Left lung (tissue), 4 donors: ENCODE measurements at regions not wholly inside any gene's neighbourhood (a gene's known extent, or its start where the extent isn't known, plus 50 kb on each side); places are given as distances from the start of the nearest gene placed in this dataset.

Source experiments
- ATAC-seq: fragments of 200-7000 bp; cut with Tn5 transposase; one replicate; pipeline ENCODE4 v1.9.1; 2020; ENCODE audit warnings: moderate library complexity
- DNase-seq, 4 donors: peaks; one replicate each; pipeline ENCODE4 v3.0.0-alpha.2; 2013 to 2020
- H3K27ac ChIP-seq, 2 donors: fragments of 200-600 bp; sonication (generic) in 1 of 2; one replicate each; pipeline versions ENCODE4 v1.5.0 to v1.8.0; 2020 to 2021
- H3K27me3 ChIP-seq, 2 donors: fragments of 200-600 bp; sonication (generic) in 1 of 2; one replicate each; pipeline versions ENCODE4 v1.5.0 to v1.8.0; 2020 to 2021
- H3K36me3 ChIP-seq, 2 donors: fragments of 200-600 bp; sonication (generic) in 1 of 2; one replicate each; pipeline versions ENCODE4 v1.5.0 to v1.8.0; 2020 to 2021
- H3K4me1 ChIP-seq, 2 donors: fragments of 200-600 bp; one replicate each; pipeline ENCODE4 v1.8.0; 2021
- H3K4me3 ChIP-seq, 2 donors: fragments of 200-600 bp; sonication (generic) in 1 of 2; one replicate each; pipeline versions ENCODE4 v1.5.0 to v1.8.0; 2020 to 2021; ENCODE audit warnings: mild to moderate bottlenecking in 1 of 2
- H3K9me3 ChIP-seq, 2 donors: fragments of 200-600 bp; sonication (generic) in 1 of 2; one replicate each; pipeline versions ENCODE4 v1.5.0 to v1.8.0; 2020 to 2021
- intact Hi-C, 2 donors: fragments of 100-400 bp; cut with DNase I; formaldehyde crosslinking; loops; one replicate each; pipeline versions ENCODE4 v1.11.2 to v1.14.2; 2022
- TF ChIP-seq, protein P1 (sequence below), 2 donors: fragments of 200-600 bp; sonication (generic) in 1 of 2; IDR thresholded peaks; one replicate each; pipeline versions ENCODE4 v1.5.0 to v1.8.0; 2021; ENCODE audit warnings: antibody characterized with exemption in 2 of 2
- donor health status: DM: no; HTN: yes; CAD: no.
- donor health status: DM: no; HTN: no; CAD: no.

DNA sequence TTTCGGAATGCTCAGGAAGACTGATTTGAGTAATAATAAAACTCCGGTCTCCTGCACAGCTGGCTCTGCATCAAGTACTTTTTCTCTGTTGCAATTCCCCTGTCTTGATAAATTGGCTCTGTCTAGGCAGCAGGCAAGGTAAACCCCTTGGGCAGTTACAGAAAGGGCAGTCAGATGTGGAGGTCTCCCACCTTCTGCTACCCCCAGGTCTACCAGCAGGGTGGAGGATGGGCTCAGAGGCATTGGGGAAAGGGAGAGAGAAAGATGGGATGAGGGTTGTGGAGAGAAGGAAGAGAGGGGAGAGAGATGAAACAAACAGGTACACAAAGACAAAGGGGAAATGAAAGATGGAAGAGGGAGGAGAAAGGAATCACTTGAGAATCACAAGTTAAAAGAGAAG is 156.8 kb downstream of the MIS18A start:
- intact Hi-C loops, result no loop called here
- DNase-seq (no peak), ATAC-seq (no peak)
- peaks cover 0 to 15% of the 10 kb centered on the region in 2 donors for H3K9me3 ChIP-seq
- TF ChIP-seq, protein P1, sequence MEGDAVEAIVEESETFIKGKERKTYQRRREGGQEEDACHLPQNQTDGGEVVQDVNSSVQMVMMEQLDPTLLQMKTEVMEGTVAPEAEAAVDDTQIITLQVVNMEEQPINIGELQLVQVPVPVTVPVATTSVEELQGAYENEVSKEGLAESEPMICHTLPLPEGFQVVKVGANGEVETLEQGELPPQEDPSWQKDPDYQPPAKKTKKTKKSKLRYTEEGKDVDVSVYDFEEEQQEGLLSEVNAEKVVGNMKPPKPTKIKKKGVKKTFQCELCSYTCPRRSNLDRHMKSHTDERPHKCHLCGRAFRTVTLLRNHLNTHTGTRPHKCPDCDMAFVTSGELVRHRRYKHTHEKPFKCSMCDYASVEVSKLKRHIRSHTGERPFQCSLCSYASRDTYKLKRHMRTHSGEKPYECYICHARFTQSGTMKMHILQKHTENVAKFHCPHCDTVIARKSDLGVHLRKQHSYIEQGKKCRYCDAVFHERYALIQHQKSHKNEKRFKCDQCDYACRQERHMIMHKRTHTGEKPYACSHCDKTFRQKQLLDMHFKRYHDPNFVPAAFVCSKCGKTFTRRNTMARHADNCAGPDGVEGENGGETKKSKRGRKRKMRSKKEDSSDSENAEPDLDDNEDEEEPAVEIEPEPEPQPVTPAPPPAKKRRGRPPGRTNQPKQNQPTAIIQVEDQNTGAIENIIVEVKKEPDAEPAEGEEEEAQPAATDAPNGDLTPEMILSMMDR (IDR thresholded peaks at IDR 0.05), result no peak
- no peaks in the 10 kb centered on the region for H3K4me1 ChIP-seq
- no peaks in the 10 kb centered on the region for H3K36me3 ChIP-seq
- no peak overlapping the region for H3K4me3 ChIP-seq
- no peaks in the 10 kb centered on the region for H3K27me3 ChIP-seq
- H3K27ac ChIP-seq, result no peak overlapping the region

DNA sequence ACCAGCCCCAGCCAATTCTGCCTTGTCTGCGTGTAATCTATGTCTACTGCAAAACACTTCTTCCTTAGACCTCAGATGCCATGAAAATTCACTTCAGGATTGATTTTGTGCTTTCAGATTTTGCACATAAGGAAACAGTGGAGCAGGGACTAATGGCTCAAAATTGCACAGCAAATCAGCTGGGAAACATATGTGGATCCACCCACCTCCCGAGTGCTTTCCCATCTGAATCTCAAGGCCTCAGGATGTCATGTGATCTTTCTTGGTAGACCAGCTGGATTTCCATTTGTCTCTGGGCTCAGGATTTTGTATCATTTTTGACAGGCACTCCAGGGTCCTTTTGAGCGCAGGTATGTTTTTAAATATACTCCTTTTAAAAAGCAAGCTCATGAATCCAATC is 158.6 kb downstream of the MIS18A start:
- H3K27ac ChIP-seq, result no peak overlapping the region
- H3K4me1 ChIP-seq, result no peaks in the 10 kb centered on the region
- no peaks in the 10 kb centered on the region for H3K36me3 ChIP-seq
- peaks cover 0 to 15% of the 10 kb centered on the region in 2 donors for H3K9me3 ChIP-seq
- no peak for DNase-seq
- TF ChIP-seq, protein P1 (IDR thresholded peaks at IDR 0.05), result no peak
- no peaks in the 10 kb centered on the region for H3K27me3 ChIP-seq
- intact Hi-C loops, result no loop called here
- no peak for ATAC-seq
- H3K4me3 ChIP-seq, result no peak overlapping the region

DNA sequence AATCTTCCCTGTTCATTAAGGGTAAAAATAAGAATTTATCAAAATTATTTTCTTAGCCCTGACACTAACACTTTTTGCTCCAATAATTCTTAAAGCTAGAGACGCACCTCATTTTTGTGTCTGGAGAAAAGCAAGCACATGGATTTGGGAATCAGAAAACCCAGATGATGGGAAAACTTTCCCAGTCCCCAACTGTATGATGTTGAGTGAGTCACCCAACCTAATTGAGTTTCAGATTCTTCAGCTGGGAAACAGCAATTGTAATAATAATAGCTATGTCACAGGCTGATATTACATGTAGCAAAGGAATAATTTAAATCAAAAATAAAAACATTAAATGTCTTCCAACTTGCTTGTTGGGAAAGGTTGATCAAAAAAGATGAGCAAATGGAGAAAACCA is 159.0 kb downstream of the MIS18A start:
- Histone ChIP-seq H3K4me1 (no peaks in the 10 kb centered on the region), H3K27me3 (no peaks in the 10 kb centered on the region), H3K36me3 (no peaks in the 10 kb centered on the region), H3K9me3 (peaks cover 0 to 15% of the 10 kb centered on the region in 2 donors), H3K27ac (no peak overlapping the region), H3K4me3 (no peak overlapping the region)
- no peak for ATAC-seq
- intact Hi-C loops, result no loop called here
- DNase-seq, result no peak
- TF ChIP-seq, protein P1 (IDR thresholded peaks at IDR 0.05), result no peak

DNA sequence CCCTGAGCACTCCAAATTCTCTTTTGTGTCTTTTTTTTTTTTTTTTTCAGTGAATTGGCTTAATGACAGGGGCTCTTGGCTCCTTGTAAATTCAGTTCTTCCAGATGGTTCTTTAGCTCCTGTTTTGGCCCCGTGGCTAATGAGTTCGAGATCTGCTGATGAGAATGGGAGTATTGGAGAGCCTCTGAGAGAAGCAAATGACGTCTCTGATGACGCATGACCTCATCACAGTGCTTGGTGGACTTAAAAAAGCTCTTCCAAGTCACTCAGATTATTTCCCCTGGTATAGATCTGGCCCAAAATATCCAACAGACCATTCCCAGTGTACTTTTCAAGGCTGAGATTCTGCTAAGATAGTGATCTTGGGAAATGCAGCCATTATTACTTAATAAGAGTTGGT is 159.5 kb downstream of the MIS18A start:
- intact Hi-C loops, result no loop called here

DNA sequence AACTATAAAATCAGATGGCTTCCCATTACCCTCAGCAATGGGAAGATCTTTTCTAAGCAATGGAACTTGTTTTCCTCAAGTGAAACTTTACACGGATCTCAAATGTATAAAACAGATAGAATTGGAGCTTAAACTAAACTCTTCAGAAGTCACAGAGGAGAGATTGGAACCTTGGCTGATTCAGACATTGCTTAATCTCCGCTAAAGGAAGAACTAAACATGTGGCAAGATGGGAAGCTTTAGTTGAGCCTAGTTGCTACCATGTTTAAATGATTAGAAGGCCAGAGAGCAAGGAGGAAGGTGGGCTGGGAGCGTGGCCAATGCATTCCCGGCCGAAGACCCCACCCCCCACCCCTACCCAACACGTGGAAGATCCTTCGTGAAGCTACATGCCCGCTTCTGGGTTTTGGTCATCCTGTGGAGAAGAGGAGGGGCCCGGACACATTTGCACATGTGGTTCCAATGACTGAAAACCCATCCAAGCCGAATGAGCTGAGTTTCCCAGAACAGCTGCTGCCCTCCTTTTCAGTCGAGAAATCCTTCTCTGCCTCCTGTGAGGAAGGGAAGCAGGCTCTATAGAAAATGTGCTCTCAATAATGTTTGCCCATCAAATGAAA is 164.3 kb downstream of the MIS18A start:
- H3K36me3 ChIP-seq, result no peaks in the 10 kb centered on the region
- H3K27ac ChIP-seq, result no peak overlapping the region
- no peaks in the 10 kb centered on the region for H3K4me1 ChIP-seq
- H3K4me3 ChIP-seq, result no peak overlapping the region
- ATAC-seq (no peak), DNase-seq (no peak)
- no peaks in the 10 kb centered on the region for H3K9me3 ChIP-seq
- TF ChIP-seq, protein P1 (IDR thresholded peaks at IDR 0.05), result no peak
- intact Hi-C loops, result no loop called here
- H3K27me3 ChIP-seq, result no peaks in the 10 kb centered on the region

More for the DNA sequence above, 159.5 kb downstream of the MIS18A start:
- Histone ChIP-seq H3K27ac (no peak overlapping the region), H3K4me1 (no peaks in the 10 kb centered on the region), H3K9me3 (peaks cover 0 to 15% of the 10 kb centered on the region in 2 donors), H3K4me3 (no peak overlapping the region), H3K36me3 (no peaks in the 10 kb centered on the region), H3K27me3 (no peaks in the 10 kb centered on the region)
- TF ChIP-seq, protein P1 (IDR thresholded peaks at IDR 0.05), result no peak
- ATAC-seq (no peak), DNase-seq (no peak)
